HG03469 (cell line): ENCODE measurements at regions not wholly inside any gene's neighbourhood (a gene's known extent, or its start where the extent isn't known, plus 50 kb on each side); places are given as distances from the start of the nearest gene placed in this dataset.

Experiments
- ATAC-seq: cut with Tn5 transposase; IDR thresholded peaks from one replicate; pipeline ENCODE4 v1.9.1; 2021; ENCODE audit warnings: mild to moderate bottlenecking, moderate library complexity, moderate number of reproducible peaks; ENCODE audit not compliant: unreplicated experiment

DNA sequence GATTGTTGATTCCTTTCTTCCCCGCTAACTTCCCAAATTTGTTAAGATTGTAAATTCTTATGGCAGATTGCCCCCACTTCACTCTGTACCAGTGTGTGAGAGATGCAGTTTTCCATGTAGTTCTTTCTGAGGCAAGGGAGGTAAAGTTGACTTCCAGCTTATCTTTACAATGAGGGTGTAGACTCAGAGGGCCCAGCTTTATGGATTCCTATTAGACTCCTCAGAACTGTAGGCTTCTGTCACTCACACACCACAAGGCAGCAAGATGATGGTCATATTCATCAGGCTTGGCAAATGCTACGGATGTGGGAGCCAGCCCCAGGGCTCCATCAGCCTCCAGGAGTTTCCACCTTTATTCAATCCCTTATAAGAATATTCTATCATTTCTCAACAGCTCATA, 461.9 kb upstream of the KLF4 start:
- ATAC-seq = no peak

- ATAC-seq = no peak
Observed at GRCh38 chr9:107949061-107949460, 459.5 kb upstream of the KLF4 start.

DNA sequence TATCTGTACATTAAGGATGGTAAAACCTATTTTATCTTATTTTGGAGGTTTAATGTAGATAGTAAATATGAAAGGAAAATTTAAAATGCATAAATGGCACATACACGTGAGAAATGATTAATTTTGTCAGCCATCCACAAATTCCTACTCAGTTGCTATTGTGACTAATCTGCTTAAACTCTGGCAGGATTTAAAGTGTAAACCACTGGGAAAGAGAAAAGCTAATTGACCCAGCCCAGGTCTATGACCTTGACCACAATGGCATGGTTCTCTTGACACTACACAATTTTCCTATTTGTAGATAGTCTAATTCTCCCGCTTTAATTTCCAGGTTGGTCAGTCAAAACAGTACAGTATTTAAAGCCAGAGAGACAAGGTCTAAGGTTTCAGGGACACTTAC, 459.0 kb upstream of the KLF4 start:
- ATAC-seq = no peak

DNA sequence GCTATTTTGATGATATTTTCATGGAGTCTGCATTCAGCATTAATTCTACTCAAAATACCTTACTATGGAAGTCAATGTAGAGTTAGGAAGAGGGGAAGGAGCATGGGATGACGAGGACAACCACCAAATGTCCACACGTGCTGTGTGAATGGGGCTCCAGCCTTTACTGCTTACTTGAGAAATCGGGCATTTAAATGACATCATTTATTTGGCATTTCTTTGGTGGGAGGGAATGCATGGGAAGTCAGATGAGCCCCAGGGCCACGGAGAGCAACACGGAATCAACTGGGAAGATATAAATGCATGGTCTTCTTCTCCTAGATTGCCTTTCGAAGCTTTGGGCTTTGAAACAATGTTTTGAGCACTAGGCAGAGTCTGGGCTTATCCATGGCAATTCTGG, 458.5 kb upstream of the KLF4 start:
- ATAC-seq = no peak

GRCh38 chr9:107946364-107947141, 457.0 kb upstream of the KLF4 start:
- ATAC-seq = no peak

- no peak for ATAC-seq
Observed at GRCh38 chr9:107945961-107946360, 456.4 kb upstream of the KLF4 start.

- no peak for ATAC-seq
Observed at GRCh38 chr9:107945493-107945892, 455.9 kb upstream of the KLF4 start.

- ATAC-seq = no peak
Observed at GRCh38 chr9:107944387-107944786, 454.8 kb upstream of the KLF4 start.

DNA sequence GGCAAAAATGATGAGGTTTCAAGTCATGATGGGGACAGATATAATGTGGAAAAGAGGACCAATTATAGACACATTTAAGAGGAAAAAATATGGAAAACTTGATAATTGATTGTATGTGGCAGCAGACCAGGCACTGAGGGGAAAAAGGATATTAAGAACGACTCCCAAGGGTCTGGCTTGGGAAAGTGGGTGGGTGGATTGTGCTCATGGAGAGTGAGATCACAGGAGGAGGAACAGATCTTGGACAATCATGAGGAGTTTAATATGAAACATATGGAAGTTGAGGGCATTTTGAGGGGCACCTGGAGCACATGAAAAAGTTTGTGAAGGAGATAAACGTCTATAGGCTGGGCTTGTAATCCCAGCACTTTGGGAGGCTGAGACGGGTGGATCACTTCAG, 454.3 kb upstream of the KLF4 start:
- no peak for ATAC-seq

GRCh38 chr9:107942856-107943255, 453.3 kb upstream of the KLF4 start:
- no peak for ATAC-seq

DNA sequence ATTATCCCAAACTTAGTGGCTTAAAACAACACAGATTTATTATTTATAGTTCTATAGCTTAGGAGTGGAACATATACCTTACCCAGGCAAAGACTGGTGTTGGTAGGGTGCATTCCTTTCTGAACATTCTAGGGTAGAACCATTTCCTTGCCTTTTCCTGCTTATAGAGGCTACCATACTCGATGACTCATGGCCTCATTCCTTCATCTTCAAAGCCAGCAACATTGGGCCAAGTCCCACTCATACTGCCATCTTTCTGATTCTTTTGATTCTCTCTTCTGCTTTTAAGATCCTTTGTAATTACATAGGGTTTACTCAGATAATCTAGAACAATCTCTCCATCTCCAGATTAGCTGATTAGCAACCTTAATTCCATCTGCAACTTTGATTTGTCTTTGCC, 452.7 kb upstream of the KLF4 start:
- no peak for ATAC-seq

DNA sequence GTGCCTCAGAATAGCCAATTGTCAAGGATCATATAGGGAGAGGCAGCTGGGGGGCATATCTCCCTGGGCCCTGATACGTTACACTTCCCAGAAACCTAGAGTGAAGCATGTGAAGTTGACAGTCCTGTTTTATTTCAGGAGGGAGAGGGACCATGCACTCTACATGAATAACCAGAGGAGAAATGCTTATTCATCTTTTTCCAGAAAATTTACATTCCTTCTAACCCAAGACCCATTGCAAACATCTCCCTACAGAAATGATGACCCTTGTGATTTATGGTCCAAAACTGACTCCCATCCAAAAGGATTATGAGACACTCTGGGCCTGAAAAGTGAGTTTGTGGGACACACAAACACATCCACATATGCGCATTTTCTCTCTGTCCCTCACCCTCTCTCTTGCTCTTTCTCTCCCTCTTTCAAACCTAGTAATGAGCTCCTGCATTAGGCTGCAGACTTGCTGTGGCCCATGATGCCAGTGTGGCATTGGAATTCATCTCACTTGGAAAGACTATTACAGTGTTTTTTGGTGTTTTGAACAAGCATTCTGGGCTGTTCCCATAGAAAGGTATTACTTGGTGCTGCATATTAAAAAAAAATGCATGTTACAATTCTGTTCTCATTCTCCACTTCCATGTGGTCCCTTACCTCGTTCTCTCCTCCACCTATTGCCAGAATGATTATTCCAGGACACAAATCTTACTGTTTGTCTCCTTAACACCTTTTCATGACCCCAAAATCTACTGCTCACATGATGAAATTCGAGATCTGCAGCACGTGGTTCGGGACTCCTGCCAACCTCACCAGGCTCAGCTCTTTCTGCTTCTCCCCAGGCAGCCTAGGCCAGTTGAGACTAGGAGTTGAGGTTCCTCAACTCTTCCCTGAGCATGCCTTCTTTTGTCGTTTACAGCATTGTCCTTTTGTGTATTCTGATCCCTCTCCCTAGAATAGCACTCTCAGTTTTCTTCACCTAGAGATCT, 451.3 kb upstream of the KLF4 start:
- no peak for ATAC-seq

- ATAC-seq = no peak
Observed at GRCh38 chr9:107938801-107939386, 449.3 kb upstream of the KLF4 start.

DNA sequence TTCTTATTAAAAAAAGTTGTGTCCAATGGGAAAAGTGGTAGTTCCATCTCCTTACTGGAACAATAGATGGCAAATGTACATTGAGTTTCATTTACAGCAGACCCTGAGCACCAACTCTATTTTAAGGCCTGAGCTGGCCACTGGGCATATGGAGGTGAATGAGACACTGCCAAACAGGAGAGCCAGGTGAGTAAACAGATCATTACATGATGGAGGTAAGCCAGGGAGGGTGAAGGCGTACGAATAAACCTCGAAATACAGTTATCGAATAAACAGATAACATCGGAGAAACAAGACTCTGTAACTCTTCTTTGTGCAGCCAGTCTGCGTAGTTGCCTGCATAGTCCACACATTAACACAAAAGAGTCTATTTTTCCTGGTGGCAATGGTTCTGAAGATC, 446.4 kb upstream of the KLF4 start:
- ATAC-seq = no peak

DNA sequence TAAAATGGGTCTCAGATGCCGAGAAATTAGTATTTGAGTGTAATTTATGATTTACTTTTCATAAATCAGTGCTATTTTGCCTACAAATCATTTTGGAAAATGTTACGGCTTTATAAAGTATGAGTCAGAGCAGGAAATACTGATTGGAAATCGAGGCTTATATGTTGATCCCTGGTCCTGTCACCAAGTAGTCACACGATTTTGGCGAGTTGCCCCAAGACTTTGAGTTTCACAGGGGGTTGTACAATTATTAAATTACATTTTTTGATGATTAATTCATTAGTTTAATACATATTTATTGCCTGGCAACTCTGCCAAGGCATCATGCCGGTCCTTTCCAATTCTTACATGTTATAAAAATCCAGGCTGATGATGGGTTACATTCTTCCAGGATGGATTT, 443.9 kb upstream of the KLF4 start:
- ATAC-seq = no peak

DNA sequence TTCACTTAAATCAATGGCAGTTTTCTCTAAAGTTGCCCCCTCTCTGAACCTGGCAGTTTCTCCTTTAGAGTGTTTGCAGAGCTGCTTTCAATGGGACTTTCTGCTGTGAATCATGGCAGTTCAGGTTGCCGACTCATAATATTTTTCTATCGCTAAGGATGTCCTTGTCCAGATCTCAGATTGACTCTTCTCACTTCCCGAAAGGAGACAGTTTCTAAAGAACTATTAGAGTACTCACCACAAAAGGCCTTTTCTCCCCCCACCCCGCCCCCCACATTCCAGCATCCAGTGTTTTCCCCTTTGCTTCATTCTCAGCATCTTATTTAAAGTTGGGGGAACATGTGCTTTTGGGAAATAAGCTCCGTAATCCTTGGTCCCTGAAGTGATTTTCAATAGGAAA, 443.5 kb upstream of the KLF4 start:
- no peak for ATAC-seq

DNA sequence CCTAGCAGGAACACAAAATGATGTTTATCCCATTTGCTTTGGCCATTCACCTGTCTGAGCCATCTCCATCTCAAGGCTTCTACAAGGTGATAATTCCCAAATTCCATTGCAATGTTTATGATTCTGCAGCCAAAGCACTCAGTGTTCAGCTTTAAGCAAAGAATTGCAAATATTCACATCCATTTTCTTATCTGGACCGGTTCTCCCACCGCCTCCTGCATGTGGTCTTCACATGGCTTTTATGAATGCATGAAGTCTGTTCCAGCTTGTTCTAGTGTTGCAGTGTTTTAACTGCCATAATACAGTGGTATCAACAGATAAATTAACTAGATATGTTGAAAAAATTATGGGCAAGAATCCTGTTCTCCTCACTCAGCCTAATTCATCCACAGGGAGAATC, 443.0 kb upstream of the KLF4 start:
- ATAC-seq = no peak

- no peak for ATAC-seq
Observed at GRCh38 chr9:107932046-107932445, 442.5 kb upstream of the KLF4 start.

DNA sequence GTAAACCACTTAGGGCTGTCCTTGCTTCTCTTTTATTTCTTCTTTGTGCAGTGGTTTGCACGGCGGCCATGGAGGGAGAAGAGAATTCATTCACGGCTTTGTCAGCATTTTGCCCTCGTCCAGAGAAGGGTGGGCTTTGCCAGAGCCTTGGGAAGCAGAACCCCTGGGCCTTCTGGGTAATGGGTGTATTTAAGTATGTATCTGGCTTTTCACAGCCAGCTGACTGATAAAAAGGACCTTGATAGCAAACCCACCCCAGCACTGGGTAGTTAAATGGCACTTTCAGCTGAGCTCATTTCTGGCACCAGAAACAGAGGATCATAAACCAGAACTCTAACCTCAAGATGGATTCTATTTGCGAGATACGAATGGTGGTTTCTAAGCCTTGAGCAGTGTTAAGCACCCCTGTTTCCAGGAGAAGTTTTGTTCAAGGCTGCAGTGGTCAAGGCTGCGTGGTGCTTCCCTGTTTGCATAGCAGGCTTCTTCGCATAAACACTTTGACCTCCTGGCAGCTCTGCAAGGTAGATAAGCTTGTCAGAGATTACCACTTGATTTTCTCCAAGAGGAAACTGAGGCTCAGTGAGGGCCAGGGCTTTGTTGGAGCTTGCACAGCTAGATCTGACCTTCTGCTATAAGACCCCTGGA, 441.6 kb upstream of the KLF4 start:
- no peak for ATAC-seq

DNA sequence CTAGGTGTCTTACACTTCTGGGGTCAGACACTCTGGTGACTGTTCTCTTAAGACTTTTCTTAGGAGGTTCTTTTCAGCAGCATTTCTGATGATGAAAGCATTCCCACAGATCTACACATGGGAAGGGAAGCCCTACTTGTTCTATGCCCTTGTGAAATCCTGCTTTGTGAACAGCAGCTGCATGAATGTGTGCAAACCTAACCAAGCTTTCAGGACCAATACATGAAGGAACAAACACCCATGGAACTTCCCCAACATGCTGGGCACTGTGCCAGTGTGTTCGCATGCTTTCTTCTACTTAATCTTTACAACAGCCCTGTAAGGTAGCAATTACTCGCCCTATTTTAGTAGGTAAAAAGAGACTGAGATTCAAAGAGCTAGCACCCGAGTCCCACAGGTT, 439.9 kb upstream of the KLF4 start:
- no peak for ATAC-seq

GRCh38 chr9:107928701-107929371, 439.3 kb upstream of the KLF4 start:
- ATAC-seq = no peak
